HG02884 (cell line): ENCODE measurements at regions not wholly inside any gene's neighbourhood (a gene's known extent, or its start where the extent isn't known, plus 50 kb on each side); places are given as distances from the start of the nearest gene placed in this dataset.
"Not testable (repeated sequence)": the region's sequence is repeated elsewhere in the genome, so short reads cannot be mapped to it uniquely, and the experiment has no call there.

Experiments
- ATAC-seq: cut with Tn5 transposase; IDR thresholded peaks from one replicate; pipeline ENCODE4 v1.9.1; 2021; ENCODE audit warnings: mild to moderate bottlenecking, moderate library complexity; ENCODE audit not compliant: unreplicated experiment

GRCh38 chr13:64765636-64766035 lies 2464.5 kb downstream of the PCDH9 start:
- ATAC-seq, result no peak

DNA sequence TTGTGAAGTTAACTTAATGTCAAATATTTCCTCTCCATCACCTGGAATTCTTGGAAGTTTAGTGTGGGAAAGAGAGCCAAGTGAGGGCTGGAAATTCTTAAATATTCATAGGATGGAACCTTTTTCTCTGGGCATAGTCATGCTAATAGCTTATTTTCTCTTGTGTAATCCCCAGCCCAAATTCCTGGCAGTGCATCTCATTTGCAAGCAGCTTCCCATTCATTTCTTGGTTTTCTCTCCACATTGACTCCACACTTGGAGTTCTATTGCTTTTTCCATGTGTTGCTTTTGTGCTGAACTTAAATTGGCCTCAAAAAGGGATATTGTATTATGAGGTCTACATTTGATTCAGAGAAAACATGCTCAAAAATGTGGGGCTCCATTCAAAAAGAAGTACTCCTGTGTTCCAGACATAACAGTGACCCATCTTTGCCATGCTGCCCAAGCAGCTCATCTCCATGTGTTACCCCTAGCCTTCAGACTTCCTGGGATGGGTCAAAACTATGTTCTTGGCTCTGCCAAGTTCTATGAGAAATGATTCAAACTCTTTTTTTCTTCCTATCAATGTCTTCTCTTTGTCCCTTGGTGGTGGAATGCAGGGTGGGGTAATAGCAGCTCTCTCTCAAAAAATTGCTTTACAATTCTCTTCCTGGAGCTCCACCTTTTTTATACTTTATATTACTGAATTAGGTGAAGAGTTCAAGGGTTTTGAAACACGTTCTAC lies 2471.5 kb downstream of the PCDH9 start:
- no peak for ATAC-seq

- no peak for ATAC-seq
These were observed 2473.5 kb downstream of the PCDH9 start for GRCh38 chr13:64756621-64757020.

DNA sequence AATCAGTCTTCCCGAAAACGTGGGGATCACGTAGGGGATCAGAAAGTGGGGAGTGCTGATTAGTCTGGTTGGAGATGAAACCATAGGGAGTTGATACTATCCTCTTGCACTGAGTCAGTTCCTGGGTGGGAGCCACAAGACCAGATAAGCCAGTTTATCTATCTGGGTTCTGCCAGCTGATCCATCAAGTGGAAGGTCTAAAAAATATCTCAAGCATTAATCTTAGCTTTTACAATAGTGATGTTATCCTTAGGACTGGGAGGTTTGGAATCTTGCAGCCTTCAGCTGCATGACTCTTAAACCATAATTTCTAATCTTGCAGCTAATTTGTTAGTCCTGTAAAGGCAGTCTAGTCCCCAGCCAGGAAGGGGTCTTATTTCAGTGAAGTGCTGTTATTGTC lies 2474.2 kb downstream of the PCDH9 start:
- ATAC-seq, result no peak

DNA sequence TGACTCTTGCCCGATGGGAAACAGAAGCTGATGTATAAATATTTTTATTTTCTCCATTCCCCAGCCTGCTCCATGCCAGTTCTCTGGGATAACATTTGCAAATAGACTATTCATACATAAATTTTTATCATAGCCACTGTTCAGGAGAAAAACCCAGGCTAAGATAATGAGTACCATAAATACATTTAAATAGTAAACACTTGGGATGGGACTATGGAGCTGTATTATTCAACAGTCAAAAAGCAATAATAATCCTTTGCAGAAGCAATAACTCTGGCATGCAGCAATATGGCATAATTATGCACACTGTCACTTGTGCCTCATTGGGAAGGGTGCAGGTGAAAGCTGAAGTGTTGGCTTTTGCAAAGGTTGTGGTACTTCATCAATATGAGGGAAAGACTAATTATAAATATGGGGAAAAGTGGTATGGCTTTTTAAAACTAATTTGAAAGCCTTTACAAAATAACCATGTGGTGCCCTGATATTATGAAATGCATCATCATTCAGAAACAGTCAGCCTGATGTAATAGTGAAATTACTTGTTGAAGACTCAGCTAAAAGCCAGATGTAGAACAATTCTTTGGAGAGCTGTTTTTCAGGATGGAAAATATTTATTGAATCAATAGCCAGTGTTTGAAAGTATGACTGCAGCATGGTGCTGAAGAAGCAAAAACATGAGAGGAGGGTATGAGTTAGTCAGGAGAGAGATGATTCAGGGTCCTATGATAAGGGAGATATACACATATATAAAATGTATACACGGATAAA lies 2476.7 kb downstream of the PCDH9 start:
- ATAC-seq, result no peak

- ATAC-seq, result no peak
These were observed 2480.8 kb downstream of the PCDH9 start for GRCh38 chr13:64749301-64749700.

GRCh38 chr13:64746845-64747244 lies 2483.3 kb downstream of the PCDH9 start:
- no peak for ATAC-seq

DNA sequence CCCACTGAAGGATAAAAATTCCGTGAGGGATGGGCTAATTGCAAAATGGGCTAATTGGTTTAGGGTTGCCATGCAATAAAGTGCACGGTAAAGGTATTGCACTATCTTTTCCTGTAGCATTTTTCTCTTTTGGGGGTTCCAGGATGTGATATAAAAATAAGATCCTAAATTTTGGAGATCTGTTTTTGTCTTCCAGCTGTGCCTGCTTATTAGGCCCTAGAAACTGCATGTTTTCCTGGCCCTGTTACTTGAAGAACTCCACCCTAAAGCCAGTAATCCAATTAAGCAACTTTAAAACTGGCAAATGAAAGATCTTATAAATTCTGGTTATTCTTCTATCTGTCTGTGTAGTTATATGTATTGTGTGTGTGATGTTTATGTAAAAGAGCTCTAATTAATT lies 2489.6 kb downstream of the PCDH9 start:
- no peak for ATAC-seq

GRCh38 chr13:64725492-64725891 lies 2504.6 kb downstream of the PCDH9 start:
- no peak for ATAC-seq

DNA sequence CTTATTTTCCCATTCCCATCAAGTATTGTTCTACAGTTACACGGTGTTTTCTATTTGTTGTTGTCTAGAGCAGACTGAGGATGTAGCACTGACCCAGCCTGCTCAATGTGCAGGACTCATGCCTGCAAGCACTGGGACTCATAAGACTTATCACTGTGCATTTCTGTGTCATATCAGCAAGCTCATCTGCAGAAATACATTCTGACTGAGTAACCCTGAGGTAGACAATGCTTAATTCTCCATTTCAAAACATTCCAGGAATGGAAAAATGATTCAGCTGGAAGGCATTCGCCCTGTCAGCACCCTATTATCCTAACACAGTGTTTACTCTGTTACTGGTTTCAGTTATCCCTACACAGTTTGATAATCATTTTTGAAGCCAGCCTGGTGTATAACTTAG lies 2506.4 kb downstream of the PCDH9 start:
- no peak for ATAC-seq

DNA sequence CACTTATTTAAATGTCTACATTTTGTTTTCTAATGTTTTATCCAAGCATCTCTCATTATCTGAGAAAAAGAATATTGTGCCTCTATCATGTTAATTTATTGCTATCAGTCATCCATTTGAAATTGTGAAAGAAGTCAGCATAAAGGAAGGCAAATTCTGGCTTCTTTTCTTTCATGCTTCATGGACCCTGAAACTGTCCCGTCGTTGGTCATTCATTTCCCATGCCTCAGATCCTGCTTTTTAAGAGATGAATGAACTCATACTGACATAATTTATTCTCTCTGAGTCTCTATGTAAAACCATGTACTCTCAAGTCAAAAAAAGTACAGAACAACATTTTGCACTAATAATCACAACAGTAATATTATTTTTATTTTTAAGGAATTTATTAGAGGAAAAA lies 2512.0 kb downstream of the PCDH9 start:
- ATAC-seq, result no peak

GRCh38 chr13:64716936-64717335 lies 2513.2 kb downstream of the PCDH9 start:
- no peak for ATAC-seq

DNA sequence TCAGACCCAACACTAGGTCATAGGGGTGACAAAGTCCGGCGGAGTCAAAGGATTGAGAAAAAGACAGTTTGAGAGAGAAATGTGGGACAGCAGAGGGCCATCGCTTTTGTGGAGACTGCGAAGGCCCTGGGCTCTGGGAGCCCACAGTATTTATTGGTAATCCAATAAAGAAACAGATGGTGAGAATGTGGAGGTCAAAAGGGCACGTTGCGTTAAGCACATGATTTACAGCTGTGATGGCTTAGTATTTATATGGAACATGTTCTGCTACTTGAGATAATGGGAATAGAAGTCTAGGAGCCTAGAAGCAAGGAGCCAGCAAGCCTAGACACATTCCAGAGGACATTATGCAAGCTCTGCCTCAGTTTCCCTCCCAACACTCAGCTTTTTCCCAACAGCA lies 2521.1 kb downstream of the PCDH9 start:
- no peak for ATAC-seq

GRCh38 chr13:64704121-64704649 lies 2526.0 kb downstream of the PCDH9 start:
- no peak for ATAC-seq

GRCh38 chr13:64697226-64697625 lies 2532.9 kb downstream of the PCDH9 start:
- no peak for ATAC-seq

- no peak for ATAC-seq
These were observed 2541.1 kb downstream of the PCDH9 start for GRCh38 chr13:64688893-64689677.

GRCh38 chr13:64686536-64686935 lies 2543.6 kb downstream of the PCDH9 start:
- ATAC-seq, result not testable (repeated sequence)

GRCh38 chr13:64684685-64685431 lies 2545.3 kb downstream of the PCDH9 start:
- ATAC-seq, result no peak

DNA sequence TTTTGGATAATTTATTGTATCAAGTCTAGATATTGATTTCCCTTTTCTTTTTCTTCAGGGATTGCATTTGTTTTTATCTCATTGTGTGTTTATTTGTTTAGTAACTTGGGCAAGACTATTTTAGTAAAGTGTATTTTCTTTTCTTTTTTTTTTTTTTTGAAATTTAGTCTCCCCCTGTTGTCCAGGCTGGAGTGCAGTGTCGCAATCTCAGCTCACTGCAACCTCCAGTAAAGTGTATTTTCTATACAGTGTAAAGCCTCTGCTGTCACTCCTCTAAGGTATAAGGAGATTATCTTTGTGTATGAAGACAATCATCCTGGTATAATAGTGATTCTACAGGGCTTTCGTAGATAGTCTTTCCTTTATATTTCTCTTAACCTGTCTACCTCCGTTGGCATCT lies 2546.0 kb downstream of the PCDH9 start:
- no peak for ATAC-seq

GRCh38 chr13:64680739-64681138 lies 2549.4 kb downstream of the PCDH9 start:
- no peak for ATAC-seq
